Islet of Langerhans (tissue), 1 donor: ENCODE measurements at regions not wholly inside any gene's neighbourhood (a gene's known extent, or its start where the extent isn't known, plus 50 kb on each side); places are given as distances from the start of the nearest gene placed in this dataset.

Source experiments
- FAIRE-seq: peaks from one replicate; lab custom pipeline; 2011; peaks lifted over from hg19 to GRCh38; lab: Jason Lieb, UNC

GRCh38 chr18:22467760-22468553, 50.2 kb upstream of the CTAGE1 start:
- FAIRE-seq = no peak

DNA sequence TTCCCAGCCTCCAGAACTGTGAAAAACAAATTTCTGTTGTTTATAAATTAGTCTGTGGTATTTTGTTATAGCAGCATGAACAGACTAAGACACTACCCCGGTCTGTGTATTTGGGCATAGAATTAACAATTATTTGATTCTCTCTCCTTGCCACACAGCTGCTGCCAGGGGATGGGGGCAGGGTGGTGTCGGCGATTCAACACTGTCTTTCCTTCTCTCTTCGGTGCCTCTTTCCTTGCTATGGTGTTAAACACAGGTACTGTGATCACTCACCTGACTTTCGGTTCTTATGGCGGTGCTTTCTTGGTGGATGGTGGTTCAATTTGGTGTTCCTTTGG, 50.8 kb upstream of the CTAGE1 start:
- no peak for FAIRE-seq

GRCh38 chr18:22469061-22469734, 51.5 kb upstream of the CTAGE1 start:
- no peak for FAIRE-seq

DNA sequence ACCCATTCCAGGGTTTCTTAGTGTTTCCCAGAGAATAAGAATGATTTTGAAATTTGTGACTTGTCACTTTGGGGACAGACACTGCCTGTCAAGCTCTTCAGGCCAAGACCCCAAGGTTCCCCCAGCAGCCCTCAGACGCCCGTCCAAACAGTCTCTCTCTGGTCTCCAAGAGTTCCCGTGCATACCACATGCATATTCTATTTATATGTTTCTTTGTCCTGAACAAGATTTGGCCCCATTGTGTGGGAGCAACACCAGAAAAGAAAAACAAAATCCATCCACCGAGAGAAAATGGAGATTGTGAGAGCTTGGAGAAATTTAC, 52.2 kb upstream of the CTAGE1 start:
- FAIRE-seq = no peak

DNA sequence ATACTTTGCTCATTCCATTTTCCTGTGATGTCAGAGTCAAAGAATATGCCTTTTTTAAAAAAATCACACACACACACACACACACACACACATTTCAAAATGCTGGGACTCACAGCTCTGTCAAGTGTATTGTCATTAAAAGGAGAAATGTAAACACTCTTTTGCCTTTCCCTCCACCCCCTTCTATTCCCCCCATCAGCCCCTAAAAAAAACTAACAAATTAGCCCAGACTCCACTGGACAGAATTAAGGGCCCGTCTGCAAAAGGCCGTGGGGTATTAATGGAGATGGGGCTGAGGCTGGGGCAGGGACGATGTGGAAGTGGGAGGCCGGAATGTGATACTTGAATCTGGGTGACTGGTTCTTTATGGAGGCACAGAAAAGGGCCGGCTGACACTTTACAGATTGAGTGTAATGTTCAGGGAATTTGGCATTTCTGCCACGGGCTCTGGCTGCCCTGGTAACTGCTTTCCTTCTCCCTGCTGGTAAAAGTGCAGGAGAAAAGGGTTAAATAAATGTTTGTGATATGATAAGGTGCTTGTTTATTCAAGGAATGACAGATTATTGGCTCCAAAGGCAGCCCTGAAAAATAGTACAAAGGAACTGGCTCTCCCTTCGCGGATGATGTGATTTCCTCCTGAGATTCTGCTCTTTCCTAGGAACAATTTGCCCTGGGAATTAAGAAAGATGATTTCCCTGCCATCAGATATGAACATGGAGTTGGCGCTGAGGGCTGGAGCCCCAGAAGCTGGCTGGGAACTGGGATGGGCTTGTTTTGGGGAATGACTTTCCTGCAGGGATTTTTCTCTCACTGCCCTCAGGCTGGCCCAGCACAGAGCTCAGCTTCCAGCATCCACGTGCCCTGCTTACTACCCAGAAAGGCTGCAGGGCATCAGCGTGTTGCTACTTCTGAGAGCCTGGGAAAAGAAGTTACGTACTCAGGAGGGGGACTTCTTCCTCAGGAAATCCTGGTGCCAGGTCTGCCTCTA, 52.8 kb upstream of the CTAGE1 start:
- no peak for FAIRE-seq

DNA sequence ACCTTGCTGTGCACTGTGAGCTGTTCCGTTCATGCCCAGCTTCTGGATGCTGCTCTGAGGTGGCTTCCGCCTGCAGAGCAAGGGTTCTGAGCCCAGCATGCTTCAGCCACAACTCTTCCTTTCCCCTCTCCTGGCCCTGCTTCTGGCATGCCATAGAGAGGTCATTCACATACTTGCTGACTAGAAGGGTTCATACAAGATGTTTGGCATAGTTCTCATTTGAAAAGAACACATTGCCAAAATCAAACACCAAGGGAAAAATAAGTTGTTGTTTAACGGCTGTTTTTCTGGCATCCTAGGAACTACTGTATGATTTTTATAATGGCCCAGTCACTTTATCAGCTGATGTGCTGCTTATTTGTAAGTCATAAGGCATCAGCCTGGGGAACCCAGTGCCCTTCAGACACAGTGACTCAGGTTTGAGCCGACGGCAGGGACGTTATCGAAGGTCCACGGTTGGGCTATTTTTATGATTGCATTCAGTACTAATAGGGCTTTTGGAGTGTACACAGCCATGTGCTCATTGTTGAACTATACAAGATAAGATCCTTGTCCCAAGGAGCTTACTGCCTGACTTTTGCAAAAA, 53.9 kb upstream of the CTAGE1 start:
- FAIRE-seq = no peak

DNA sequence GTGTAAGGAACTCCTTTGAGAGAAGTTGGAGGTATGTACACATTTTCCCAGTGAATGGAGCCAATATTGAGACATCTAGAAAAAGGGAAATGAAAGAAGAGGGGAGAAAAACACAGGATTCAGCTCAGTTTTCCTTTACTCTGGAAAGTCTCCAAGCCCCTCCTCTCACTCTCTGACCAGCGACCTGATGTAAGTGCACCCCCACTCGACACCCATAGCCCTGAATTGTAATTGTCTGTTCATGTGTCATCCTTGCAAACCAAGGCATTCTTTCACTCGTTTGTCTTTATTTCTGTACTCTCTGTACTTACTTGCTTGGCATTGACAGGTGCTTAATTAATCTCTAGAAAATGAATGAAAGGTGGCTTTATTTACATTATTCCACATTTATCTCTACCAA, 55.7 kb upstream of the CTAGE1 start:
- no peak for FAIRE-seq

- no peak for FAIRE-seq
Measured at GRCh38 chr18:22475426-22476100, 57.8 kb upstream of the CTAGE1 start.

DNA sequence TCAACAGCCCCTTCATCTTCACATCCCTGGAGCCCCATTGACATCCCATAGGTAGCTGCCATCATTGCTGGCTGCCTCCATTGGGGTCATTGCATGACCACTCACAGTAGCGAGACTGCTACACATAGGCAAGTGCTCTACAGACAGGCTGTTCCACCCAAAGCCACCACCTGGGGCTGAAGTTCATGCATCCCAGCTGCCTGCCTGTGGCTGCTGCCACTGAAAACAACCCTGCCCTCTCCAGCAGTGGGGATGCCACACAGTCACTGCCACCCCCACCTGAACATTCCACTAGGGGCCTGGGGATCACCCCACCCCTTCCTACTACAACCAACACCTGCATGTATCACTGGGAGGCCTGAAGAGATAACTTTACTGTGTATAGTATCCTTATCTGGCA, 59.5 kb upstream of the CTAGE1 start:
- no peak for FAIRE-seq

GRCh38 chr18:22482948-22483347, 65.2 kb upstream of the CTAGE1 start:
- no peak for FAIRE-seq

- no peak for FAIRE-seq
Measured at GRCh38 chr18:22483407-22483806, 65.7 kb upstream of the CTAGE1 start.

GRCh38 chr18:22484471-22484870, 66.8 kb upstream of the CTAGE1 start:
- FAIRE-seq = no peak

GRCh38 chr18:22485808-22486244, 68.1 kb upstream of the CTAGE1 start:
- no peak for FAIRE-seq

- no peak for FAIRE-seq
Measured at GRCh38 chr18:22486667-22487066, 69.0 kb upstream of the CTAGE1 start.

DNA sequence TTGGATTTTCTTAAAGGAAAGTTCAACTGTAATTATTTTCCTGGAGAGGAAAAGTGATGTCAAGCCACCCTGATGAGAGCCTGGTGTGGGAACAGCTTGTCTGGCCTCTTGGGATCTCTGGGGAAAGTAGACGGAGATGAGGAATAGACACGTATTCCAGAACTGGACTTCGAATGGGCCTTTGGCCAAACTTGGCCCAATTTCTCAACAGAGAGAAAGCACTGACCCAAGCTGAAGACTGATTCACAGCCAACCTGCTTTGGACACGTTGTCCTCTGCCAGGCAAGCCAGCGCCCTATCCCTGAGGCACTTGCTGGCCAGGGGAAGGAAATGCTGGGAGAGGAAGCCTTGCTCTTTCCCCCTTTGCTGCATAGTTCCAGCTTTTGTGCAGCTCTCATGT, 70.8 kb upstream of the CTAGE1 start:
- no peak for FAIRE-seq

- no peak for FAIRE-seq
Measured at GRCh38 chr18:22489704-22490103, 72.0 kb upstream of the CTAGE1 start.

DNA sequence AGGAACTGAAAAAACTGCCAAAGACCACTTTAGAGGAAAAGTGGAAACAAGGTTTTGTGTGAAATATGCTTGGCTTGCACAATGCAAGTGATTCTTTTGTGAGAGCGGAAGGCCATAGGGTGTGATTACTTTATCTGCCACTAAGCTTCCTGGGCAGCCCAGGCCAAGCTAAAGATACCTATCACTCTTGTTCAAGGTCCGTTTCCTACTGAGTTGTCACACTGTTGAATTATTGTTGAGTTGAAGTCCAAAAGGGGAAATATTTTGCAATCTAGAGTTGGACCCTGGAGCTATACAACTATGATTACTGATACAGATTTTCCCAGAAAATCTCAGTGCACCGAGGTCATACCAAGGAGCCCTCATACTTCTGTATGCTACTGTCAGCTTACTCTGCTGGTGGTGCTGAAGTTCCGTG, 72.7 kb upstream of the CTAGE1 start:
- no peak for FAIRE-seq

DNA sequence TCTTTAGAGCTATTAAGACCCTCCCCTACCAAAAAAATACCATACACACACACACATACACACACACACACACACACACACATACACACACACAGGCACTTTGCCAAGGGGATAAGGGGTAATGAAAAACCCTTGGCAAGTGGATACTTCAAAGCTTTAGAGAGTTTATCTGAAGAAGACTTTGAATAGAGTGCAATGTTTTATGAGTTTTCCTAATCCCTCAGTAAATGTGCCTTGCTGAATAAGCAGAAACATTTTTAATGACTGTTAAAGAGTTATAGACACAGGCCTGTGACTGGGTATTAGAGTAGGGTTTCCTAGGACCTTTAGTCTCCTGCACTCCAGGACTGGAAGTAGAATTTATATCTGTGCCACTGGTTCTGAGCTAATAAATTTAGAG, 75.5 kb upstream of the CTAGE1 start:
- FAIRE-seq = no peak

- no peak for FAIRE-seq
Measured at GRCh38 chr18:22493940-22494339, 76.2 kb upstream of the CTAGE1 start.

DNA sequence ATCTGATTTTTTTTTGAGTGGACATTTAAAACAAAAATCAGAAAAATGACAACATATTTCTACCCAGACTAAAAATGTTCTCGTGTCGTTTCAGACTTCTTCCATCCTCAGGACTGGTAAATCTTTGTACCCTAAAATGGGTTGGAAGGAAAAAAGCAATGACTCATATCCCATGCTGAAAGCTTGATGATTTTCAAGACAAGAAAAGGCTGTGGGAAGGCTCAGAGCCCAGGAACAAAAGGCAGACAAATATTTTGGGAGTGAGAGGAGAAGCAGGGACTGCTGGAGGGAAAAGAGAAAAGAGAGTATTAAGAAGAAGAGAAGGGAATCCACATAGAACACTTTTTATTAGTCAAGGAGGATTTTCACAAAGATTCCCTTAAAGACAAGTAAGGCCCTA, 77.1 kb upstream of the CTAGE1 start:
- no peak for FAIRE-seq

DNA sequence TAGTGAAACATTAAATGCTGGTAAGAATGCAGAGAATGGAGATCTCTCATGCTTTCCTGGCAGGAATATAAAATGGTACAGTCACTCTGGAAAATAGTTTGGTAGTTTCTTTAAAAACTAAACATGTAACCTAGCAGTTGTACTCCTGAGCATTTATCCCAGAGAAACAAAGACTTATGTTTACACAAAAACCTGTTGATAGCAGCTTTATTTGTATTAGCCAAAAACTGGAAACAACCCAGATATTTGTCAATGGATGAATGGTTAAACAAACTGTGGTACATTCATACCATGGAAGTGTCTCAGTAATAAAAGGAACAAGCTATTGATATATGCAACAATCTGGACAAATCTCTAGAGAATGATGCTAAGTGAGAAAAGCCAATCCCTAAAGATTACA, 81.7 kb upstream of the CTAGE1 start:
- FAIRE-seq = peak; percentile 90

- FAIRE-seq = no peak
Measured at GRCh38 chr18:22503803-22504202, 86.1 kb upstream of the CTAGE1 start.
